Retina (tissue), 1 donor: ENCODE measurements at regions not wholly inside any gene's neighbourhood (a gene's known extent, or its start where the extent isn't known, plus 50 kb on each side); places are given as distances from the start of the nearest gene placed in this dataset.
"Not testable (repeated sequence)": the region's sequence is repeated elsewhere in the genome, so short reads cannot be mapped to it uniquely, and the experiment has no call there.

Experiments used
- DNase-seq: peaks from one replicate; pipeline ENCODE4 v3.0.0-alpha.2; 2016

DNA sequence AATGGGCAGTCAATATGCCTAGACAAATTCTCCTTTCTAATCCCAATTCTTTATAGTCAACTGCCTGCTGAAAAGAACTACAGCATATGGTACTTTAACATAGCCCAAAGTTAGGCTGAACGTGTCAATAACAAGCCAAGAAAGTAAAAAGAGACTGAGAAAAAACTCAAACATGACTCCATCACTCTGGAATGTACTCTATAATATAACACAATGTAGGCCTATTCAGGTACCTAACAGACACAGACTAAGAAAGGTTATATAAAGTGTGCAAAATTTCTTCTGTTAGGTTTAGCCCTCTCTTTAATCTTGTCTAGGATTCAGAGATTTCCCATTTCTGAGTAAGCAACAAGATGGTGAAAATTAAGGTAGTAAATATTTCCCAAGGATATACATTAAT, 209.7 kb upstream of the PRR16 start:
- no peak for DNase-seq

DNA sequence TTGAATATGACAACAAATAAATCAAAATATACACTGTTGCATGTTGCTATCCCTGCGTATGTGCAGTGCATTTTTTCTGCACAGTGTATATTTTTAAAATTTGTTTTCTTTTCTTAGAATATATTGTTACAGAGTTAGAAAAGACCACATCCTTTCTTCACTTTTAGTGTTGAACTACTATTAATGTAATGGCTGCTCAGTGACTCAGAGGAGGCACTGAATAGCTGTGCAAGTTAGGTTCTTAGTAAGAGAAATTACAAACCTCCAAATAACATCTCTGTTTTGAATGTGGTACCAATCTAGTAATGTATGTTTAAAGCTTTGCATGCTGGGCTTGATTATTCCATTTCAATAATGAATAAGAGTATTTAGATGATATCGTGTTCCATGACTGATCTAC, 208.9 kb upstream of the PRR16 start:
- DNase-seq, result no peak

DNA sequence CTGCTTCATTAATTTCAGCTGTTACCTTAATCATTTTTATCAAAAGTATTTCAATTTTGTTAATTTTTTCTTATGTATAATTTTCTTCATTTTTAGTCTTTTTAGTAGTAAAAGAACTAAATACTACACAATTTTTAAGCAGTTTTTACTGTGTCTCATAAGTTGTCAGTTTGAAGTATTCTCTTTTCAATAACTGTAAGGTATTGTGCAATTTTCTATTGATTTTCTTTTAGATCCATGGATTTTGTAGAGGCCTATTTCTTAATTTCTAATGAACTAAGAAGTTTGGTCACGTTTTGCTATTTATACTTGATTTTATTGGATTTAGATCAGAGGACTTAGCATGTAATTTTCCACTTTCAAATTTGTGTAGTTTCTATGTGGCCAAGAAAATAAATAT, 207.7 kb upstream of the PRR16 start:
- DNase-seq, result no peak

DNA sequence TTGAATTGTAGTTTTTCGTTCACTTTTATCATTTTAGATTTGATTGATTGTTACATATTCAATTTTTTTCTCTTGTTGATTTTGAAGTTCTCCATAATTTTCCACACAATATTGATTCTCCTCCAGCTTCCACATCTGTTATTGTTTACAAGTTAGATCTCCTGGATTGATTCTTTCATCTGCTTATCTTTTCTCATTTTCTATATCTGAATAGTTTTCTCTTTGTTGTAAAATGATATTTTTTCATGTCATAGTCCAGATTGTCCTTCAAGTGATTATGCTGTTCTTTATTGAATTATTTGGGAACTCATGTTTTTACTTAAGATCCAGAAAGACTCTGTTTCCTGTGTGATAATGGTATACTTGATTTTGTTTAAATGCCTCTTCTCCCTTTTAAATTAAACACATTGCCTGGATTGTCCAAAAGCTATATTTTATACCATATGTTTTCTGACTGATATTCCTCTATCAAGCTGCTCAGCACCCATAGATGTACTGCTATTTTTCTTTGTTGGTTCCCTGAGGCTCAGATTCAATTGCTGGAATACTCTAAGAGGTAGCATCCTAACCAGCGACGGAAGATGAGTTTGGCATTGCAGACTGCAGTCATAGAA, 206.6 kb upstream of the PRR16 start:
- no peak for DNase-seq

DNA sequence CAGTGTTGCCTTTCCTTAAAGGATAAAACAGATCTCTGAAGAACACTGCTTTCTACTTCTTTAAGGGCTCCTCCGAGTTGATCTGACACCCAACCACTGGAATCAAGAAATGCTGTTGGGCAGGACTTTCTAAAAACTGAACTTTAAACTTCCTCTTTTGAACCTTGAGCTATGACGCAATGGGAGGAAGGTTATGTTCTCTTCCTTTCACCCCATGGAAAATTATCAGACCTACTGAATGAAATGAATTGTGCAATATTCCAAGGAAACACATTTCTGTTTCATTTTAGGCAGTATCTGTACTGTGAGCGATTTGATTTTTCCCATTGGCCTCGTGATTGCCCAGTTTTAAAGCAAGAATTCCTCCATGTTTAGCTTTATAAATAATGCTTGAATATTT, 206.0 kb upstream of the PRR16 start:
- DNase-seq, result no peak

DNA sequence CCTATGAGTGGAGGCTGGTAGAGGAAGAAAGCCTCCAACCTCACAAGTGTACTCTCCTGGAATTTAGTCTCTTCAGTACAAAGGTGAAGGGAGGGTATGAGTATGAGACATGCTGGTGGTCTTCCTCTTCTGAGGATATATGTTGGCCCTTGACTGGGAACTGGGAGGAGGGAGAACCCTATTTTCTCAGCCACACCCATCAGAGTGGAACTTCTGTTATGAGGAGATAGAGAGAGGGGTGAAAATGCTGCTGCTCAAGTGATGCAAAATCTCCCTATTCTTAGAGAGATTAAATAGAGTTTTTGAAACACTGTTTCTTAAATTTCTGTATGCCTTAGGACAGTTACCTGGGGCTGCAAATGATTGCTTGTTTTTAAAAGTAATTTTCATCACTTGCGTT, 203.4 kb upstream of the PRR16 start:
- no peak for DNase-seq

DNA sequence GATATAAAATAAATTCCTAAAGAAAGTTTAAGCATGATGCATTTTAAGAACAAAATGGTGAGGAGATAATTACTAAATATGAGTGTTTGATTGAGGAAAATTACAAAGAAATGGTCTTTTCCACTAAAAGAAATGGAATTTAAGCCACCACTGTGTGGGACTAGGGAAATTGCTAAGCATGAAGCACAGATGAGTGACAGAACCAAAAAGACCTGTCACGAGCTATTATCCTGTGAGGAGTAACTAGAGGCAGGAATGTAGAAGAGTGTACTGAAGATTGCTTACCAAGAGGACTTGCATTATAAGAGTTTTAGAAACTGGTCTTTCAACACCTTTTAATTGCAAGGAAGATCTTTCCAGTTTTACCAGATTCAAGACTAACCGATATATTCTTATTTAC, 193.6 kb upstream of the PRR16 start:
- peak; percentile 18 for DNase-seq

DNA sequence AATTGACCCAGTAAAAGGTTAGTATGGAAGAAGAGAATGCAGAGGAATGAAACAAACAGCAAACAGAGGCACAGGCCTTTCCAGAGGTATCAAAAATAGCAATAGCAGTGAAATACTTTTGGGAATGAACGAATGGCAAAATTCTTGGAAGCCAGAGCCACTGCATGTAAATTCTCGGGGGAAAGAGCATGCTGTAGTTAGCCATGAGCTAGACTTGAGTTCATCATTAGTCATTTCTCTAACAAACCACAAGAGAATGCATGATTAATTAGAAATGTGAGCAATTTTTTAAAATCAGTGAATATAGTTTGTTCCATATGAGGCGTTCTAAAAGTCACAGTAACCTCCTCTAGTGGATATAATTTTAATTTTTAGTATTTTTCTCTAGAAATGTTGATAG, 170.3 kb upstream of the PRR16 start:
- no peak for DNase-seq

DNA sequence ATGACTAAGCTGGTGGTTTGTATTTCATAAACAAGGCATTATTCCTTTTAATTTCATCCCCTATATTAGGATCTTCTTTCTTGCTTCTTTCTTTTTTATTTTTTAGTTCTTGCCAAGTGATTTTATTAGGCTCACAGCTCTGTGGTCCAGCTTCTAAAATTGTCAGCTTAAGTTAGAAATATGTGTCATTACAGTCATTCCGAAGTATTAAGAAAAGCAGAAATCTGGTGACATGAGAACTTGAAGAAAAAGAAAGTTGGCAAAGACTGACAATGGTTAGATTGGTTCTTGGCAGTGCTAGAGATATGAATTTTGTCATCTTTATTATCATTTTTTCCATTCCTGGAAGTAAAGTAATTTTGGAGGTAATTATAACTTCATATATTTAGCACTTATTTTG, 166.5 kb upstream of the PRR16 start:
- no peak for DNase-seq

DNA sequence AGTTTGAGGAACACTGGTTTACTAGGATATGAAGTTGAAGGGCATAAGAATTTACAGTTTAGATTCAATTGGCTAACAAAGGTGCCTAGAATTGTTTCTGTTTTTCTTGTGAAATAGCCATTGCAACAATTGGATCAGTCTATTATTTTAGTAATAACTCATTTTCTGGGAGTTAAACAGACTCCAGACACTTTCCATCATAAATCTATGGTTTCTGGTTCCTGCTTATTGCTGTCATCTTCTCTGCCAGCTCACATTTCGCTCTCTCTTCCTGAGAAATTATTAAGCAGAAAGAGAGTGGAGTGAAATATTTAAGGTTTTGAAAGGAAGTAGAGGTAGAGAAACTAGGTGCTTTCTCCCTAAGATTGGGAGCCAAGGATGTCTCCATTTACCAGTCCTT, 165.1 kb upstream of the PRR16 start:
- no peak for DNase-seq

DNA sequence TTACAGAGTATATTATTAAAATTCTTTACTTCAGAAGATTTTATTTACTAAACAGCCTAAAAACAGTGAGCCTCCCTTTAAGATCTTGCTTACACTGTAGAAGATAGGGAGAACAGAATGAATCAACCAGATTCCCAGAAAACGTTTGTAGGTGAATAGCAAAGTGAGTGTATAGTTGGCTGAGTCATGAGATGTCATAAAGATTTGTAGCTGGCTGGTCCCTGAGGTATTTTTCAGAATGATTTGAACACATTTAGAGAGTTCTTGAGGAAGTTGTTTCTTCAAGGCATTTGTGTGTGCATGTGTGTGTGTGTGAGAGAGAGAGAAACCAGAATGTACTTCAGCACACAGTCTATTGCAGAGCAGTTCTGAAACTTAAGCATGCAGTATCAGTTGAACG, 159.4 kb upstream of the PRR16 start:
- DNase-seq, result no peak

DNA sequence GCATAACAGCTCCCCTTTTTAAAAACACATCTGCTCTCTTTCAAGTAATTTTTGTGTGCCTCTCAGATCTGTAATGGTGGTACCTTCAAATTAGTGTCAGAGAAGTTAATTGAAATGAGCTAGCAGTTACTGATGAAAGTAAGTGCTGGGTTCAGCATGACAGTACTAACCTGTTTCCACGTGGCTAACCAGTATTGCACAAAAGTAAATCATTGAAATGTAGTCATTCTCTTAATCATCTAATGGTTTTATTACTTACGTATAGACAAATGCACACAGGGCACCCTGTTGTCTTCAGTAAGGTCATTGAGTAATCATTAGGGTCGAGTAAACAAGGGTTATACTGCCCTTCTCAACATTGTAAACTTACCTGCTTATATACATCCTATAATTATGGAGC, 157.8 kb upstream of the PRR16 start:
- DNase-seq, result no peak

DNA sequence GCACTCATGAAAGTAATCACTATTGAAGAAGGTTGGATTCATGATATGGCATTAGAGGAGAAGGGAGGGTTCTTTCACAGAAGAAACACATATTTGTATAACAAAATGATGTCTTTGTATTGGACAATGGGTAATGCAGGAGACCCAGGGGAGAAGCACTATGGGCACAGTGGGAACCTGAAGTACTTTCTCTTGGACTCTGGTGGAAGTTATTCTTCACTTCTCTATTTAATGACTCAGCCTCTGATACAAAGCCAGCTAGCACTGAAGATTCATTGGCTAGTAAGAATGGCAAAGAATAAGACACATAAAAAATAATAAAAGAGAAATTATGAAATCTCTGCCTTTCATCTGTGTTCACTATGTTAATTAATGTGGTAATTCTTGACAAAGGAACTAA, 149.9 kb upstream of the PRR16 start:
- no peak for DNase-seq

DNA sequence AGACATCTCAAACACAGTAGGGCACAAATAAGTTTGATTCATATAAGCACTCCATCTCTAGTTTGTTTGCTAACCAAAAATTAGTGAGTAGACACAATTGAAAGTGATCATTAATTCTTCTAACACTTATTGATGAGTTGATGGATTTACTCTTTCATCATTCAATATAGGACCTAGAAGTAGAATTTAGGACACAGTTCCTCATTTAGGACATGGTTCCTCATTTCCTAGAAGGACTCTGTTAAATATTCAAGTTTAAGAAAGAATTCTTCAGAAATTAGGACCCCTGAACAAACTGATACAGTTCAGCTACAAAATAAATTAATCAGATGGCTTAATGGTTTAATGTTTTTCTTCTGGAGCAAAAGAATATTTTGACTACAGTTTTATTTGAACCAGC, 143.5 kb upstream of the PRR16 start:
- no peak for DNase-seq

DNA sequence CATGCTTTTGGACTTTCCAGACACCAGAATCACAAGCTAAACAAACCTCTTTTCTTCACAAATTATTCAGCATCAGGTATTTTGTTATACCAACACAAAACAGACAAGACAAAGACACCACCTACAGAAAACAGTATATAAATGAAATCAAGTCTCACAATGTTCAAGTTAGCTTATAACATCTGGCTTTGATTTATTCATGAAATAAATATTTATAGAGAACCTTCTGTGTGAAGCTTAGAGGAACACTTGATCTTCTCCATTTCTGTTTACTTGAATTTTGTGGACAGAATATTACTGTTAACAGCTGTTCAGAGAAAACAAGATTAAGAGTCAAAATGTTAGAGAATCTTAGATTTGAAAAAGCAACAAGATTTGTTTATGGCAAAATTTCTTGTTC, 137.4 kb upstream of the PRR16 start:
- no peak for DNase-seq

DNA sequence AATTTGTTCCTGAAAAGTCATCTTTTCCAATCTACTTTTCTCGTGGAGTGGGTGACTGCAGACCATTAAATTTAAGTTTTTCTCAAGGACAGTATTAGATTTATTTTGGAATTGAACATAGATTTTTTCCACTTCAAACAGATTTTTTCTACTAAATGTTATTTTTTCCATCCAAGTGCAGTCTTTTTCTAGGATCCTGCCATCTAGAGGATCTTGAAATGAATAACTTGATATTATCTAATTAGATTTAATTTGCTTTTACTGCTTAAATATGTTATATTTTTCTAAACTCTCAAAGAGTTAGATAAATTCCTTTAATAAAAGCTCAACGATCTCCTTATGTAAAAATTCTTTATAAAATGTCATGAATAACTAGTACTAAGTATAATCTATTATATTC, 136.9 kb upstream of the PRR16 start:
- no peak for DNase-seq

DNA sequence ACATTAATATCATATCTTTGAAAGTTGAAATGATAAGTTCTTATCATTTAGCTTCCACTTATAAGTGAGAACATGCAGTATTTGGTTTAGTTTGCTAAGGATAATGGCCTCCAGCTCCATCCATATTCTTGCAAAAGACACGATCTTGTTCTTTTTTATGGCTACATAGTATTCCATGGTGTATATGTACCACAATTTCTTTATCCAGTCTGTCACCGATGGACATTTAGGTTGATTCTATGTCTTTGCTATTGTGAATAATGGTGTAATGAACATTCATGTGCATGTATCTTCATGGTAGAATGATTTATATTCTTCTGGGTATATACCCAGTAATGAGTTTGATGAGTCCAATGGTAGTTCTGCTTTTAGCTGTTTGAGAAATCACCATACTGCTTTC, 135.0 kb upstream of the PRR16 start:
- DNase-seq, result no peak

DNA sequence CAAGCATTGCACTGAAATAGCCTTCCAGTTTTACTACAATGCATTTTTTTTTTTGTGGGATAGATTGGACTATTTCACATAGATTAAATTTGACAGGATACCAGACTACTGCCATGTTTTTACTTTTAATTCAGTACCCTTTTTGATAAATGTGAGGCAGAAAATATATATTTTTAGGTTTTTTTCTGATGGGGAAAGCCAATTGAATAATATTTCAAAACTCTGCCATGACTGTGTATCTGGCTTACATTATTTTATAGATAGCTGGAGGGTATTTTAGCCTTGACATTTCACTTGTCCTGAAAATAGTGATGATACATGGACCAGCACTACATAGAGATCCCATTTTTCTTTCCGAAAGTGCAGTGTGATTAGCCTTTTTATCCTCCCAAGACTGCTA, 133.5 kb upstream of the PRR16 start:
- DNase-seq, result no peak

DNA sequence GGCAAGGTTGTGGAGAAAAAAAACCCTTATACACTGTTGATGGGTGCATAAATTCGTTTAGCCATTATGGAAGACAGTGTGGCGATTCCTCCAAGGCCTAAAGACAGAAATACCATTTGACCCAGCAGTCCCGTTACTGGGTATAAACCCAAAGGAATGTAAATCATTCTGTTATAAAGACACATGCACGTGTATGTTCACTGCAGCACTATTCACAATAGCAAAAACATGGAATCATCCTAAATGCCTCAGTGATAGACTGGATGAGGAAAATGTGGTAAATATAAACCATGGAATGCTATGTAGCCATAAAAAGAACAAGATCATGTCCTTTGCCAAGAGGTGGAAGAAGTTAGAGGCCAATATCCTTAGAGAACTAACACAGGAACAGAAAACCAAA, 119.9 kb upstream of the PRR16 start:
- no peak for DNase-seq

DNA sequence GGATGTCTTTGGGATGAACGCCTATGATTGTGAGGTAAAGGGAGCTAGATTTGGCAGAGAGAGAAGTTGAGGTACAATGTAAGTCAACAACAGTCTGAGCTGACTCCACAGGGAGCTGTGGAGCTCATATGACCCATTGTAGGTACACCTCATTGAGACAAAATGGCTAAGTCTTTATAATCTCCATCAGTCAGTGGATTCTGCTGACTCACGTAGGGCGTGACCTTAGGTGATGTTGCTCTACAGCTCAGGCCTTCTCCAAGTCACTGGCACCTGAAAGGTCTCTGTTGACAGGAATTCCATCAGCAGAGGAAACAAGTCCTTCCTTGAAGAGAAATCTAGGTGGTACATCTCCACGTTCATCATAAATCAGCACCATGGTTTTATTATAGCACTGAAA, 118.2 kb upstream of the PRR16 start:
- DNase-seq, result no peak

DNA sequence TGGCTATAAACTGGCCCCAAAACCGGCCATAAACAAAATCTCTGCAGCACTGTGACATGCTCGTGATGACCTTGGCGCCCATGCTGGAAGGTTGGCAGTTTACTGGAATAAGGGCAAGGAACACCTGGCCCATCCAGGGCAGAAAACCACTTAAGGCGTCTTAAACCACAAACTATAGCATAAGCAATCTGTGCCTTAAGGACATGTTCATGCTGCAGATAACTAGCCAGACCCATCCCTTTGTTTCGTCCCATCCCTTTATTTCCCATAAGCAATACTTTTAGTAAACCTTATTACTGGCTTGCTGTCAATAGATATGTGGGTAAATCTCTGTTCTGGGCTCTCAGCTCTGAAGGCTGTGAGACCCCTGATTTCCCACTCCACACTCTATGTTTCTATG, 113.0 kb upstream of the PRR16 start:
- DNase-seq, result not testable (repeated sequence)

DNA sequence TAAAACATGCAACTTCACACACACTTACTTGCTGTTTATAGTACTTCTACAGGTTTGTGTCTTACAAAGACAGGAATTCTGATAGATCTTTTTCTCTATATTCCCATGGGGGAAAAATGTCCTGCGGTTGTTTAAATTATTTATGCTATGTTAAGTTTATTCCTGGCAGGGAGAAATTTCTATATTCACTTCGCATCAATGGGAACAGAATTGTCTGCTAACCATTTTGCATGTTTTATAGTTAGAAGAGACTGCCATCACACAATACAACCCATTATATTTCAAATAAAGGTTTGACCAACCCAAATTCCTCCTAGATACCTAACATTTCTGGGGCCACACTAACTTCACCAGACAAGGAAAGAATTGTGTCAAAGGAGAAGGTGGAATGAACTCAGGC, 110.0 kb upstream of the PRR16 start:
- no peak for DNase-seq

DNA sequence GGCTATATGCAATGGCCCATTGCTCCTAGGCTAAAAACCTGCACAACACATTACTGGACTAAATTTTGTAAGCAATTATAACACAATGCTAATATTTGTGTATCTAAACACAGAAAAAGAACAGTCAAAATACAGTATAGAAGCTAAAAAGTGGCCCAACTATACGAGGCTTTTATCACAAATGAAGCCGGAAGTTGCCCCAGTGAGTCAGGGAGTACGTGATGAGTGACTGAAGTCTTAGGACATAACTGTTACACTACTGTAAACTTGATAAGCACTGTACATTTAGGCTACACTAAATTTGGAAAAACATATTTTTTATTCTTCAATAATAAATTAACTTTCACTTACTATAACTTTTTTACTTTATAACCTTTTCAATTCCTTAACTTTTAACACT, 105.2 kb upstream of the PRR16 start:
- DNase-seq, result no peak

DNA sequence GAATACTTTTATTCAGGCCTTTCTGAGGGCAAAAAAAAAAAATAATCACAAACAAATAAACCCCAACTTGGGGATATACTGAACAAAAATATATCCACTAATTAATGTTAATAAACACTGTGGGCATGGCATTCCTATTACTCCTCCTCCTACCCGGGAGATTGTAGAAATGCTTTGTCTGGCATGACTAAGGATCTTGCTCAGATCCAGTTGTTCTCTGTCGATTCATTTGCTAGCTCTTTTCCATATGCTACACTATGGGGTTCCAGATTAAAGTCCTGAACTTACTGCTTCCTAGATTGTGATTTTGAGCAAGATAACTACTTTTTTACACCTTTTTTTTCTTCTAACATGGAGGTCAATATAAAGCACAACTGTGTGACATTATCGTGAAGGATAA, 102.2 kb upstream of the PRR16 start:
- DNase-seq, result no peak

DNA sequence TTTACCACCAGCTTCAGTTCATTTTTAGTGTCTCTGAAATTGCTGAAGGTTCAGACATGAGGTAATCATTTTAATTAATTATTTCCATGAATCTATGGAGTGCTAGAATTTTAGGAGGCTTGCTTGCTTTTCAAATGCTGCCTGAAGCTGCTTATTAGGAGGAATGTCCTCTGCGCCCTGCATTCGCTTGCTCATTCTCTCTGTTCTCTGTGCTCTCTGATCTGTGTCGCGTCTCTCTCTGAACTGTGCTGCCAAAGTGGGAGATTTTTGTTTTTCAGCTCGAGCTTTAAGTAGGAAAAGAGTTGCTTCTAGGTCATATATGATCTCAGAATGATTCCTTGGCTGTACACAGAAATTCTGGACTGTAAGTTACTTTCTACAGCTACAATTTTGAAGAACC, 101.7 kb upstream of the PRR16 start:
- DNase-seq, result no peak
